ENCODE measurements at regions not wholly inside any gene's neighbourhood (a gene's known extent, or its start where the extent isn't known, plus 50 kb on each side); places are given as distances from the start of the nearest gene placed in this dataset.

GRCh38 chr9:107888773-107889227 lies 399.2 kb upstream of the KLF4 start:
- DNase-seq = no peak

GRCh38 chr9:107886826-107887225 lies 397.3 kb upstream of the KLF4 start:
- no peak for DNase-seq

DNA sequence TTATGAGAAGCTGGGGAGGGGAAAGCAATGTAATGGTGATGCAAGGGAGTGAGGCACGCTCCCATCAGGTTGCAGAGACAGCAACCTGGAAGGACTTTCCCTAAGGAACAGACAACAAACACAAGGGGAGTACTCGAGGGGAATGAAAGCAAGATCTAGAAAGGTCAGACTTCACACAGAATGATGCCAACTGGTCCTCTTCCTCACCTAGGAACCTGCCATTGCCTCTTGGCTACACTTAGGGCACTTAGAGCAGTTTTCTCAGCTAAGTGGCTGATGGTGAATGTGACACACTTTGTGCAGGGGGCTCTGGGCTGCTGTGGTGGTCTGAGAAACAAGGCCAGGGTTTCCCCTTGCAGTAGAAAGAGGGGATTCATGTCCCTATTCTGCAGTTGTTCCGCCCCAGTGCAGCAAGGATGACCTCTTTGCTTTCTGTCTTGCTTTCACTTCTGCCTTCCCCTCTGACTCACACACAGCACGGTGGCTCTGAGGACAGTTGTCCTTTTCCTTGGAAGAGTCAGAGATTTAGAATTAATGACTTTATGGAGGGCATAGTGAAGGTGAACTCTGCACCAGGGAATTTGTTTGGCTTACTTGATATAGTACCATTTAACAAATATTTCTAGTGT lies 394.0 kb upstream of the KLF4 start:
- no peak for DNase-seq

DNA sequence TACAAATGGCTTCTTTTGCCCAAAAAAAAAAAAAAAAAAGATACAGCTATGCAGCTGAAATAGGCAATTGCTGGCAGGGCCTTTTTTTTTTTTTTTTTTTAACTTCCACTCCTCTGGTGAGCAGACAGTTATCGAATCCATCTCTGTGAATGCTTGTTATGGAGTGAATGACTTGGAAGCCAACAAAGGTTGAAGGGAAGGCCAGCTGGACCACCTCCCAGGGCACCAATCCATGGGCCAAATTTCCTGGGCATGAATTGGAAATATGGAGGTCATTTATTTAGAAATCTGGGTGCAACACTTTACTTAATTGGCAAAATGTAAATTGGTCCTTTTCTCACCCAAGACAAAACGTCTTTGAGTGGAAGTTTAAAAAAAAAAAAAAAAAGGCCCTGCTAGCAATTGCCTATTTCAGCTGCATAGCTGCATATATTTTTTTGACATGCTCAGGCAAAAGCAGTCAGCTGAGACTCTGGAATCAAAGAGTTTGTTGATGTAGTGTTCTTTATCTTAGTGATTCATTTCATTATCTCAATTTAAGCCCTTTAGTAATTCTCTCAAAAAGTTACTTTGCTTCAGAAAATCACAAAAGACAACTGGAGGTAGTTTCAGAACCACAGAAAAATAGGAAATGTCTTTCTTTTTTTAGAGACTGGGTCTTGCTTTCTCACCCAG lies 392.2 kb upstream of the KLF4 start:
- no peak for DNase-seq

GRCh38 chr9:107878462-107878861 lies 388.9 kb upstream of the KLF4 start:
- no peak for DNase-seq

GRCh38 chr9:107875571-107875980 lies 386.0 kb upstream of the KLF4 start:
- DNase-seq = no peak

GRCh38 chr9:107874591-107875369 lies 385.2 kb upstream of the KLF4 start:
- DNase-seq = no peak

DNA sequence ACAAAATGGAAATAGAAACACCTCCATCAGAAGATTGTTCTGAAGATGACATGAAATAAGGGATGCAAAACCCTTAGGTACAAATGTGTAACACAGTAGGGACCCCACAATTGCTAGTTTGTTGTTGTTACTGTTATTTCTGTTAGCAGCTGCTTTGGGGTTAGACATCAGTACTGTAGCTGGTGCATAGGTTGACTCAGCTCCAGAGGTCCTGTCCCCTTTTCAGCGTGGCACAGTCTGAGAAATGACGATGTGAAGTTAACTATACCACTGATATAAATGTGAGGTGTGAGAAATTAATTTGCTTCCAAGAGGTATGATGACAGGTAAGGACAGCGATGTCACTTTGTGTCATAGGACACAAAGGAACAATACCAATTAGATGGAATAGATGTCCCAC lies 384.6 kb upstream of the KLF4 start:
- DNase-seq = no peak

DNA sequence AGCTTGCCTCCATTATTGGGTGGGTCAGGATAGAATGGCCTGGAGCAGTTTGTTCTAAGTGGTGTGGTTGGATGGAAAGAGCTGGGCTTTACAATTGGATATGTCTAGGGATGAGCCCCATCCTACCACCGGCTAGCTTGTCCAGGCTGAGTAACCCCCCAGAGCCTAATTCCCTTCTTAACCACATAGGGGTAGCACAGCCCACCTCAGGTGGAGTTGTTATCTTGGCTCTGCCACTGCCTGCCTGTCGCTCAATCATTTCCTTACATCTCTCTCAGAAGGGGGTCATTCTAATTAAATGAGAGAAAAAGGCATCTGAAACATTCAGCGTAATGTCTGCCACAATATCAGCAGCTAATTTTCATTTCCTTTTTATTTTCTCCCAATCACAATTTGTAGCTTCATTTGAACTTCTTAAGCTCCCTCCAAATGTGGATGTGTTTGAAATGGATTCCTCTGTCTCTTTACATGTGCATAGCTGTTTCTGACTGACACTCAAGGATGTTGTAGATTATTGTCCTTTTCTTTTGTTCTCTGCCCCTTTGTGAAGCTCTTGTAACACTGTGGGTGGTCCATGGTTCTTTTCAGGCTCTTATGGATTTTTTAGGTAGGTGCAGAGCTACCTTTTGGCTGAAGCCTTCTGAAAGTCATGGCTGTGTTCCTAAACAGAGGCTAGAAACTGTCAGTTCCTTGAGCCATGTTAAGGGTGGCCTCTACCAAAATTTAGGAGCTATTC lies 383.1 kb upstream of the KLF4 start:
- DNase-seq = no peak

DNA sequence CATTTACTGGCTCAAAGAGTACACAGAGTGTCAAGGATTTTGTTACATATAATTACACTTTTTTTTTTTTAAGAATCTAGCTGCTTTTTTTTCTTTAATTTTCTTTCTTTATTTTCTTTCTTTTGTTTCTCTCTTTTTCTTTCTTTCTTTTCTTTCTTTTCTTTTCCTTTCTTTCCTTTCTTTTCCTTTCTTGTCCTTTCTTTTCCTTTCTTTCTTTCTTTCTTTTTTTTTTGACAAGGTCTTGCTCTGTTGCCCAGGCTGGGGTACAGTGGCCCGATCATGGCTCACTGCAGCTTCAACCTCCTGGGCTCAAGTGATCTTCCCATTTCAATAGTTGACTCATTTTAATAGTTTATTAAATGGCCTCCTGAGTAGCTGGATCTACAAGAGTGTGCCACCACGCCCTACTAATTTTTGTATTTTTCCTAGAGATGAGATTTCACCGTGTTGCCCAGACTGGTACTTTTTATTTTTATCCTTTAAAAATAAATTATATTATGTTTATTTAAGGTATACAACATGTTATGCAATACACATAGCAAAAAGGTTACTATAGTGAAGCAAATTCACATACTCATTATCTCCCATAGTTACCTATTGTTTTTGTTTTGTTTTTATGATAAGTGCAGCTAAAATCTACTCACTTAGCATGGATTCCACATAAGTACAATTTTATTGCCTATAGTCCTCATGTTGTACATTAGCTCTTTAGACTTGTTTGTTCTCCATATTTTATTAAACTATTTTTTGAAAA lies 381.5 kb upstream of the KLF4 start:
- no peak for DNase-seq

DNA sequence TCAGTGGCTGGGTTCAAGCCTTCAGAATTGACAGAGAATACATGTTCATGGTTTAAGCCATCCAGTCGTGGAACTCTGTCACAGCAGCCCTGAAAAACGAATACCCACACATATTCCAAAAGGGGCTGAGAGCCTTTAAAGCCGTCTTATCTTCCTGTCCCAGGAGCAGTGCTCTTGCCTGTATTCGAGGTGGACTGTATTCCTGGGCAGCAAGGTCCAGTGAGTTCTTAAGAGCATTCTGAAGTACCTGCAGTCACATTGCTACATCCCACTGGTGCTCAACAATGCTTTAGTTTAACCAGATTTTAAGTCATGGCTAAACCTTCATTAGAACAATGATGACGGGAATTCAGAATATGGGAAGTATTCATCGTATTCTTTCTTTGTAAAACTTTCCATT lies 380.7 kb upstream of the KLF4 start:
- no peak for DNase-seq

- no peak for DNase-seq
Measured at GRCh38 chr9:107869111-107869510, 379.5 kb upstream of the KLF4 start.

DNA sequence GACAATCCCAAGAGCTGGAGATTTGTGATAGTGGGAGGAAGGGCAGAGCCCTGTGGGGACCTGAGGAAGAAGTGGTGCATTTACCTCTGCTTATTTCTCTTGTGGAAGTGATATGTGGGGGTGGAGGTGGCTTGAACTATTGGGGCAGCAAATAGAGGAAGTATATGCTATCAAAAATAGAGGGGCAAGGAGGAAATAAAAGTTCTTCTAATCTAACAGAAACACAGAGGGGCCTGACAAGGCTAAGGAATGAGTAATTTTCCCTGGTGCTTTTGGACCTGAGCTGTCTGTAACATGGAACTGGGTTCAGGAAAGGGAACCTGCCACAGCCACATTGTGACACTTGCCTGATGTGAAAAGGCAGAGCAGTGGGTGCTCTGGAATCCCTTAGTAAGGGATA lies 378.6 kb upstream of the KLF4 start:
- no peak for DNase-seq

GRCh38 chr9:107867738-107868137 lies 378.2 kb upstream of the KLF4 start:
- no peak for DNase-seq

DNA sequence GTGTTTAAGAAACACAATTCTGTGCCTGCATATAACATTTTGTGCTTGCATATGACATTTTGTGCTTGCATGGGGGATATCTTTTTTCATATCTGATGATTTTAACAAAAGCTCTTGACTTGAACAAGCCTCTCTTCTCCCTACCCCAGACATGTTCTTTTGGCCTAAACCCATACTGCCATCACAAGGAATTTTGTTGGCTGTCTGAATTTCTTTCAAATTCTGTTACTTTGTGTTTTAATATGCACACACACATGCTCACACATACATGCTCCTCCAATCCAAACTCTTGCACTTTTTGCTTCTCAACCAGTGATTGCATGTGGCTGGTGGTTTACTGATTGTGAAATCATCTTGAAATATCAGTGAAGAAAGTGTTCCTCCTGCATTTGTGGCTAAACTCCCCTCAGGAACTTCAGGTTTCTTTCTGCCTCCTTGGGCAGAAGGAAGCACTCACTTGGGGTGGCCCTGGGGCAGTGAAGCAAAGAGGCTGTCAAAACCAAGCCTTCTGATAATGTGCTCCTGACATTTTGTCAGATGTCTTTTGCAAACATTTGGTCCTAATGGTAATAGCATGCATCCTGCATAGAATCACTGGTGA lies 377.2 kb upstream of the KLF4 start:
- no peak for DNase-seq

GRCh38 chr9:107863396-107863795 lies 373.8 kb upstream of the KLF4 start:
- DNase-seq = no peak

GRCh38 chr9:107862881-107863280 lies 373.3 kb upstream of the KLF4 start:
- no peak for DNase-seq

DNA sequence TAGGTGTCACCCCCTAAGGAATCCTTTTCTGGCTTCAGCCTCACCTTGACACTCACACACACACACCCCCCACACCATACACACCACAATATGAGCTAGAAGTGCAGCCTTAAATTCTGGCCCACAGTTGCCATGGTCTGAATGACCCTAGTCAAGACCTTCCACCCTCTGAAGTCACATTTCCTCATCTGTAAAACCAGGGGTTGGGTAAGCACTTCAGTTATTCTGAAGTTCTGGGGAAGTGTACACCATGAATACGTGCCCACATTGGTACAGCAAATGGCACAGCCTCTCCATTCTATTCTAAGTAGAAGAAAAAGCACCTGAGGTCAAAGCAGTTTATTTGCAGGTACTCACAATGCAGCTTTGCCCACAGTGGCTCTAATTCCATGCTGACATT lies 372.8 kb upstream of the KLF4 start:
- DNase-seq = no peak

- no peak for DNase-seq
Measured at GRCh38 chr9:107861075-107861474, 371.5 kb upstream of the KLF4 start.

DNA sequence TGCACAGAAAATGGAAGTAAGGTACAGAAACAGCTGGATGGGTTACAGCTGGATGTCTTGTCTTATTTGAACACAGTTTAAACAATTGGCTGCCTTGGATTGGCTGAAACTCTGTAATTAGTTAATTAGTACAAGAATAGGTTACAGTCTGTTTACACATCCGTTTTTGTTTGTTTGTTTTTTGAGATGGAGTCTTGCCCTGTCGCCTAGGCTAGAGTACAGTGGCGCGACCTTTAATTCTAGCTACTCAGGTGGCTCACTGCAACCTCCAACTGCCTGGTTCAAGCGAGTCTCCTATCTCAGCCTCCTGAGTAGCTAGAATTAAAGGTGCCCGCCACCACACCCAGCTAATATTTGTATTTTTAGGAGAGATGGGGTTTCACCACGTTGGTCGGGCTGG lies 368.7 kb upstream of the KLF4 start:
- no peak for DNase-seq

GRCh38 chr9:107856633-107857032 lies 367.1 kb upstream of the KLF4 start:
- DNase-seq = no peak

GRCh38 chr9:107855164-107855563 lies 365.6 kb upstream of the KLF4 start:
- DNase-seq = no peak
